HEK293T (cell line): ENCODE measurements at regions not wholly inside any gene's neighbourhood (a gene's known extent, or its start where the extent isn't known, plus 50 kb on each side); places are given as distances from the start of the nearest gene placed in this dataset.

Source experiments
- CTCF ChIA-PET: fragments of 350-600 bp; formaldehyde crosslinking; extraction: SDS; loops from one replicate; lab custom pipeline; 2021; ENCODE audit warnings: antibody characterized with exemption, inconsistent platforms; lab: Yijun Ruan, JAX
- POLR2A ChIA-PET: fragments of 350-600 bp; formaldehyde crosslinking; extraction: SDS; loops from one replicate; lab custom pipeline; 2020; ENCODE audit warnings: antibody characterized with exemption, inconsistent platforms; lab: Yijun Ruan, JAX
- DNase-seq: peaks from one replicate; pipeline ENCODE4 v3.0.0; 2012; ENCODE audit warnings: mixed read lengths; ENCODE audit errors: extremely low spot score
- ARNT ChIP-seq: fragments of 450-650 bp; IDR thresholded peaks from 2 replicates; pipeline ENCODE4 v1.6.1; 2017; ENCODE audit warnings: mild to moderate bottlenecking
- BHLHE40 ChIP-seq: fragments of 450-650 bp; IDR thresholded peaks from 2 replicates; pipeline ENCODE4 v1.6.1; 2016; ENCODE audit warnings: mild to moderate bottlenecking, moderate library complexity, borderline replicate concordance
- CTBP1 ChIP-seq: fragments of 450-650 bp; IDR thresholded peaks from 2 replicates; pipeline ENCODE4 v1.6.1; 2016; ENCODE audit warnings: borderline replicate concordance
- ELF4 ChIP-seq: fragments of 450-650 bp; IDR thresholded peaks from 2 replicates; pipeline ENCODE4 v1.6.1; 2017; ENCODE audit warnings: antibody characterized with exemption
- FOXA1 ChIP-seq: fragments of 450-650 bp; IDR thresholded peaks from 2 replicates; pipeline ENCODE4 v1.6.1; 2016; ENCODE audit warnings: mild to moderate bottlenecking
- FOXK2 ChIP-seq: fragments of 450-650 bp; IDR thresholded peaks from 2 replicates; pipeline ENCODE4 v1.6.1; 2016; ENCODE audit warnings: mild to moderate bottlenecking
- FOXM1 ChIP-seq: fragments of 450-650 bp; IDR thresholded peaks from 2 replicates; pipeline ENCODE4 v1.6.1; 2017; ENCODE audit warnings: mild to moderate bottlenecking, borderline replicate concordance
- HDGF ChIP-seq: fragments of 450-650 bp; IDR thresholded peaks from 2 replicates; pipeline ENCODE4 v1.6.1; 2017; ENCODE audit warnings: antibody characterized with exemption, borderline replicate concordance
- L3MBTL2 ChIP-seq: fragments of 450-650 bp; conservative IDR thresholded peaks from 2 replicates; pipeline ENCODE4 v1.6.1; 2016; ENCODE audit warnings: mild to moderate bottlenecking
- LEF1 ChIP-seq: fragments of 450-650 bp; IDR thresholded peaks from 2 replicates; pipeline ENCODE4 v1.6.1; 2017; ENCODE audit warnings: mild to moderate bottlenecking, borderline replicate concordance
- NFRKB ChIP-seq: fragments of 450-650 bp; IDR thresholded peaks from 2 replicates; pipeline ENCODE4 v1.6.1; 2016; ENCODE audit warnings: mild to moderate bottlenecking, moderate library complexity
- PKNOX1 ChIP-seq: fragments of 450-650 bp; IDR thresholded peaks from 2 replicates; pipeline ENCODE4 v1.6.1; 2016
- SP1 ChIP-seq: fragments of 450-650 bp; IDR thresholded peaks from 2 replicates; pipeline ENCODE4 v1.6.1; 2017
- SUZ12 ChIP-seq: fragments of 450-650 bp; IDR thresholded peaks from 2 replicates; pipeline ENCODE4 v1.6.1; 2016; ENCODE audit warnings: mild to moderate bottlenecking
- TARDBP ChIP-seq: fragments of 450-650 bp; IDR thresholded peaks from 2 replicates; pipeline ENCODE4 v1.6.1; 2016
- ZNF384 ChIP-seq: fragments of 450-650 bp; IDR thresholded peaks from 2 replicates; pipeline ENCODE4 v1.6.1; 2016

DNA sequence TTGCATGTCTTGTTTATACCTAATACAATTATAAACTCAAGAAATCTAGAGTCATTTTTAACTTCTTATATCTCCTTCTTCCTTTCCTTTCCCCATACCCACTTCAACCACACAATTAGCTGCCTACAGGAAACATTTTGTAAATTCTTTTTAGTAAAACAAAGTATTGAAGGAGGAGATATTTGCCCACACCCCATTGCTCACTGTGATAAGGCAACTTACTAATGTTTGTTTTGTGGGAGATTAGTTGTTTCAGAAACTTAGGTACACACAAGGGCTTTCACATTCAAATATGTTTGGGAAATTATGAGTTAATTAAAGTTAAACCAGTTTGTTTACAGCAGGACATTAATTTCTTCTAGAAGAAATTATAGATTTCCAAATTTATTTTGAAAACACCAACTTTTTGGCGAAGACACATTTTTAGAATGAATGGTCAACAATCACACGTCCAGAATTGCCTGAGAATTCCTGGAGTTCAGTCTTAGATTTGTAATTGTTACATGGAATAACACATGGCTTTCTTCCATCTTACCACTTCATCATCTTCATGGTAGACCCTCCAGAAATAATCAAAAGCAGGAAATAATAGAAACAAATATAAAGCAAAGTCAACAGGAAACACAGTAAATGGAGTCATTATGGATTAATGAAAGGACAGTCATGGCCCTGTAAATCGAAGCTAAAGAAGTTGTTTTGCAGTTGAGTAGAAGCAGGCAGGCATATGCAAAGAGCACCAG, 62.5 kb upstream of the RAB27B start:
- ChIA-PET POLR2A (no interaction called here), CTCF (no interaction called here)
- no peak for TF ChIP-seq L3MBTL2
- TF ChIP-seq ARNT = no peak
- TF ChIP-seq FOXA1 = no peak
- TF ChIP-seq PKNOX1 = no peak
- TF ChIP-seq HDGF = no peak
- no peak for TF ChIP-seq ELF4
- TF ChIP-seq CTBP1 = no peak
- no peak for TF ChIP-seq FOXK2
- no peak for TF ChIP-seq BHLHE40
- no peak for TF ChIP-seq FOXM1
- no peak for TF ChIP-seq NFRKB
- TF ChIP-seq SUZ12 = no peak
- TF ChIP-seq TARDBP = no peak
- TF ChIP-seq ZNF384 = no peak
- no peak for TF ChIP-seq SP1
- TF ChIP-seq LEF1 = no peak
- DNase-seq = no peak

DNA sequence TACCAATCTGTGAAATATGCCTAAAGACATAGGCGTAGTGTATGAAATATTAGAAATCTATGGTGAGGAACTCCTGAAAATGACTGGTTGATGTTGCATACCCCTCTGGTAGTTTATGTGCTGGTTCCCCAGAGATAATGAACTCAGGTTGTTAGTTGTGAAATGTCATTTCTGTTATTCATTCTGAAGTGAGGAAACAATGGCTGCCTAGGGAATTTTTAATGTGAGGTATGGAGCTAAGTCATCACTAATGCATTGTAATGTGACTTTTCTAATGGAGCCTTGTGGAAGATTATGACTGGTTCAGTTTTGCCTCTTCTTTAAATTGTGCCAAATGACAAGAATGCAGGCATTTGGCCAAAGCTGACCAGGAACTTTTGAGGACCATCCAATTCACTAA, 61.6 kb upstream of the RAB27B start:
- CTCF ChIA-PET = no interaction called here

DNA sequence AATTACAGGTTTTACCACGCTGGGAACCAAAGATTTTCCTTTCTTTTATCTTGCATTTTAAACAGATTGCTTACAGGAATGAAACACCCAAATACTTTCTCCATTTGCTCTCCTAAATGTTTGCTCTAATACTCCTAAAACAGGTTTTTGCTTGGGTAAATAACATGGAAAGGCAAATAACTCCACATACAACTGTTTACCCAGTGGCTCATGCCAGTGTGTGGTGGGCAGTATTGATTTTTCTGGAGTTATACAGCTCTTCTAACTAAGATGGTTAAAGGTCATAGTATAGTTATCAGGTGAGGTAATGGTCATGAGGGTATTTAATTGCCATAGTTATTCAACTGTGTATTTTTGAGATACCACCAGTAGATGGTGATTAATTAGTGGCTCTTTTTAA, 61.2 kb upstream of the RAB27B start:
- ChIA-PET CTCF (no interaction called here), POLR2A (no interaction called here)
- TF ChIP-seq PKNOX1 (no peak), SP1 (no peak), CTBP1 (no peak), NFRKB (no peak), ZNF384 (no peak), L3MBTL2 (no peak)
- DNase-seq = no peak

More for the DNA sequence above, 61.6 kb upstream of the RAB27B start:
- POLR2A ChIA-PET = no interaction called here
- no peak for DNase-seq
- TF ChIP-seq ELF4 (no peak), SP1 (no peak), ARNT (no peak), TARDBP (no peak), L3MBTL2 (no peak), CTBP1 (no peak), NFRKB (no peak), FOXM1 (no peak), SUZ12 (no peak), FOXK2 (no peak)

DNA sequence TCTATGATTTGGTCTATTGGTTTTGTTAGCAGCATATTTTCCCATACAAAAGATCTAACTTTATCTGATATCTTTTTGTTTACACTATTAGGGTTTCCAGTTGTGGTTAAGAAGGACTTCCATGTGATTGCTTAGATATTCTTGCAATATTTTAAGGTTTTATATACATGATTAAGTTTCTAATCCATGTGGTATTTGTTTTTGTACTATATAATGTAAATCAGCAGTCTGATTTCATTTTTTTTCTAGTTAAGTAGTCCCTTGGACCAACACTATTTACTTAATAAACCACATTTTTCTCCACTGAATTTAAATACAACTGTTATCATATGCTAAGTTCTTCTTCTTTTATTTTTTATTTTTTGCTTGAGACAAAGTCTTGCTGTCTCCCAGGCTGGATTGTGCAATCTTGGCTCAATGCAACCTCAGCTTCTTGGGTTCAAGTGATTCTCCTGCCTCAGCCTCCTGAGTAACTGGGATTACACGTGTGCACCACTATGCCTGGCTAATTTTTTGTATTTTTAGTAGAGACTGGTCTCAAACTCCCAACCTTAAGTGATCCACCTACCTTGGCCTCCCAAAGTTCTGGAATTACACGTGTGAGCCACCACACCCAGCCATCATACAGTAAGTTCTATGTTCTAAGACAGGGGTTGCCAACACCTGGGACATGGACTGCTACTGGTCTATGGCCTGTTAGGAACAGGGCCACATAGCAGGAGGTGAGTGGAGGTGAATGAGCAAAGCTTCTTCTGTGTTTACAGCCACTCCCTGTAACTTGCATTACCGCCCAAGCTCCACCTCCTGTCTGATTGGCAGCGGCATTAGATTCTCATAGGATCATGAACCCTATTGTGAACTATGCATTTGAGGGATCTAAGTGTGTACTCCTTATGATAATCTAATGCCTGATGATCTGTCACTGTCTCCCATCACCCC, 58.5 kb upstream of the RAB27B start:
- DNase-seq = no peak
- CTCF ChIA-PET = no interaction called here
- POLR2A ChIA-PET = no interaction called here
- TF ChIP-seq PKNOX1 (no peak), SUZ12 (no peak), TARDBP (no peak), L3MBTL2 (no peak), CTBP1 (no peak), ZNF384 (no peak), NFRKB (no peak), FOXM1 (no peak), HDGF (no peak), LEF1 (no peak), BHLHE40 (no peak), ELF4 (no peak), FOXA1 (no peak), ARNT (no peak), SP1 (no peak), FOXK2 (no peak)

DNA sequence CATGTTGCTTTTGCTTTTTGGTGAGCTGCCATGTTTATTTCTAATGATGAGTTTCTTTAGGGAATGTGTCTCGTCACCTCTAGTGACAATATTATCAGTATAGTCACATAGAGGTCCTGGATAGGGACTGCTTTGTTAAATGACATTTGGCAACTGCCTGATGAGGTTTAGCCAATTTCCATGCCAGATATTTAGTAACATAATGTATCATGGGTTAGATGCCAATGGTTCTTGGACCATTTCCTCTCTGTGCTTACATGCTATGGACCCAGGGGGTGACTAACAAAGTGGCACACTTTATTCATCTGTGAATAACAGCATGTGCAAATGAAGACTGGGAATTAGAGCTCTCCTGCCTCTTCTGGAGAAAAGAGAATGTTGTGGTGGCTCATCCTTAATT, 56.2 kb upstream of the RAB27B start:
- TF ChIP-seq ELF4 (no peak), PKNOX1 (no peak)
- DNase-seq = no peak
- ChIA-PET CTCF (no interaction called here), POLR2A (no interaction called here)

DNA sequence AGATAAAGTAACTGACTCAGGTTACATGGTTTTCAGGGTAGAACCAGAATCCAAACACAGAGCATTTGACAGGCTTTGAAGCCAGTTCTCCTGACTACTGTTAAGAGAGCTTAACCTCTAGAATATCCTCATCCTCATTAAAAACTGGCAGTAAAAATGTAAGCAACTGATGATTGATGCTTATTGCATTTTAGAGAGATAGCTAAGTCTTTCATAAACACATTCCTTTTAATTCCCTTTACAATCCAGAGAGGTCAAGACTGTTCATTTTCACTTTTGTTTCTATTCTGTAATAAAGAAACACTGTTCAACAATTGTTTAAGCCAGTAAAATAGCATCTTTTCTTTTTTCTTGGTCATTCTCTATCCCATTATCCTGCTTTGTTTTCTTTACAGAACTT, 53.9 kb upstream of the RAB27B start:
- TF ChIP-seq LEF1 (no peak), FOXK2 (no peak), FOXM1 (no peak), BHLHE40 (no peak), CTBP1 (no peak), ELF4 (no peak), FOXA1 (no peak), HDGF (no peak), NFRKB (no peak), PKNOX1 (no peak), SP1 (no peak), ARNT (no peak), L3MBTL2 (no peak), TARDBP (no peak), SUZ12 (no peak), ZNF384 (no peak)
- POLR2A ChIA-PET = no interaction called here
- CTCF ChIA-PET = no interaction called here
- no peak for DNase-seq
